Body of pancreas (tissue), 4 donors: ENCODE measurements at regions not wholly inside any gene's neighbourhood (a gene's known extent, or its start where the extent isn't known, plus 50 kb on each side); places are given as distances from the start of the nearest gene placed in this dataset.

Experiments
- CTCF ChIP-seq, 7 experiments: fragments of 450-650 bp in 4 of 7; fragments of 200-600 bp in 3 of 7; sonication (generic) in 3 of 7; IDR thresholded peaks; one replicate each; pipeline ENCODE4 v1.5.1; 2016 to 2019; ENCODE audit warnings: antibody characterized with exemption in 7 of 7
- POLR2A ChIP-seq, 3 donors: fragments of 450-650 bp; IDR thresholded peaks; one replicate each; pipeline ENCODE4 v1.6.1; 2016; ENCODE audit warnings: antibody characterized with exemption in 3 of 3, mild to moderate bottlenecking in 2 of 3

DNA sequence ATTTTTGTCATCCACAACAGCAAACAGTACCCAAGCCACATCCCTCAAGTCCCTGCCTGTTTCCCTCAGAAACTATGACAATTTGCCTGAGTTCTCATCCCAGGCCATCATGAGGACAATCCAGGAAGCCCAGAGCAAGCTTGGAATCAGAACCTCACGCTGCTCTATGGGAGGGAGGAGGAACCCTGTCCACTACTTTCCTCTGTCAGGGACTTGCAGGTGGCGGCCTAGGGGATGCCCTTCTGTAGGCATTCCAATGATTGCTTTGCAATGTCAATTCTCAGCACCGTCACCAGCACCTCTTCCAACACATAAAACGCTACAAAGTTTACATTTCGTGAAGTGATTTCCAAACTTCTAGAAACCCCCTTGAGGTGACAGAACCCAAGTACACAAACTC lies 170.4 kb upstream of the FSTL4 start:
- TF ChIP-seq CTCF (IDR thresholded peaks at IDR 0.05) = no peak
- no peak for TF ChIP-seq POLR2A (IDR thresholded peaks at IDR 0.05)
